GM21619 (cell line): ENCODE measurements at regions not wholly inside any gene's neighbourhood (a gene's known extent, or its start where the extent isn't known, plus 50 kb on each side); places are given as distances from the start of the nearest gene placed in this dataset.

Experiments used
- ATAC-seq: cut with Tn5 transposase; IDR thresholded peaks from one replicate; pipeline ENCODE4 v1.9.1; 2021; ENCODE audit not compliant: unreplicated experiment

GRCh38 chr14:98444077-98444476 is 827.9 kb downstream of the BCL11B start:
- no peak for ATAC-seq

GRCh38 chr14:98445718-98446117 is 826.3 kb downstream of the BCL11B start:
- ATAC-seq, result no peak

- no peak for ATAC-seq
Observed at GRCh38 chr14:98446508-98446907, 825.5 kb downstream of the BCL11B start.

GRCh38 chr14:98456231-98456630 is 815.8 kb downstream of the BCL11B start:
- ATAC-seq, result no peak

- no peak for ATAC-seq
Observed at GRCh38 chr14:98458702-98459101, 813.3 kb downstream of the BCL11B start.

- ATAC-seq, result no peak
Observed at GRCh38 chr14:98462908-98463307, 809.1 kb downstream of the BCL11B start.

- ATAC-seq, result no peak
Observed at GRCh38 chr14:98466807-98467206, 805.2 kb downstream of the BCL11B start.

- ATAC-seq, result no peak
Observed at GRCh38 chr14:98470663-98471062, 801.3 kb downstream of the BCL11B start.

- ATAC-seq, result no peak
Observed at GRCh38 chr14:98474900-98475299, 797.1 kb downstream of the BCL11B start.

- ATAC-seq, result no peak
Observed at GRCh38 chr14:98477935-98478334, 794.1 kb downstream of the BCL11B start.

GRCh38 chr14:98489115-98489514 is 782.9 kb downstream of the BCL11B start:
- no peak for ATAC-seq

GRCh38 chr14:98494582-98494981 is 777.4 kb downstream of the BCL11B start:
- ATAC-seq, result no peak

GRCh38 chr14:98498019-98498885 is 773.7 kb downstream of the BCL11B start:
- no peak for ATAC-seq

- no peak for ATAC-seq
Observed at GRCh38 chr14:98501335-98501734, 770.7 kb downstream of the BCL11B start.

GRCh38 chr14:98501836-98502235 is 770.2 kb downstream of the BCL11B start:
- ATAC-seq, result no peak

- ATAC-seq, result no peak
Observed at GRCh38 chr14:98503086-98503815, 768.7 kb downstream of the BCL11B start.

GRCh38 chr14:98507264-98507663 is 764.7 kb downstream of the BCL11B start:
- no peak for ATAC-seq

- ATAC-seq, result no peak
Observed at GRCh38 chr14:98510392-98510791, 761.6 kb downstream of the BCL11B start.

- no peak for ATAC-seq
Observed at GRCh38 chr14:98512501-98513251, 759.3 kb downstream of the BCL11B start.

- ATAC-seq, result no peak
Observed at GRCh38 chr14:98513558-98513957, 758.4 kb downstream of the BCL11B start.

GRCh38 chr14:98514016-98514415 is 758.0 kb downstream of the BCL11B start:
- ATAC-seq, result no peak

- ATAC-seq, result no peak
Observed at GRCh38 chr14:98536256-98536655, 735.7 kb downstream of the BCL11B start.
